ENCODE measurements at regions not wholly inside any gene's neighbourhood (a gene's known extent, or its start where the extent isn't known, plus 50 kb on each side); places are given as distances from the start of the nearest gene placed in this dataset.
"Not testable (repeated sequence)": the region's sequence is repeated elsewhere in the genome, so short reads cannot be mapped to it uniquely, and the experiment has no call there.

- DNase-seq = not testable (repeated sequence)
Measured at GRCh38 chr5:158036983-158037595, 178.1 kb upstream of the CLINT1 start.

GRCh38 chr5:158034586-158034985 is 175.6 kb upstream of the CLINT1 start:
- not testable (repeated sequence) for DNase-seq

GRCh38 chr5:158033724-158034123 is 174.8 kb upstream of the CLINT1 start:
- no peak for DNase-seq

- DNase-seq = no peak
Measured at GRCh38 chr5:158033076-158033475, 174.1 kb upstream of the CLINT1 start.

- DNase-seq = no peak
Measured at GRCh38 chr5:158032246-158032645, 173.3 kb upstream of the CLINT1 start.

GRCh38 chr5:158027806-158028775 is 169.1 kb upstream of the CLINT1 start:
- DNase-seq = no peak

GRCh38 chr5:158026304-158027031 is 167.5 kb upstream of the CLINT1 start:
- DNase-seq = no peak

- no peak for DNase-seq
Measured at GRCh38 chr5:158023266-158023665, 164.3 kb upstream of the CLINT1 start.

GRCh38 chr5:158022837-158023236 is 163.9 kb upstream of the CLINT1 start:
- DNase-seq = no peak

- DNase-seq = no peak
Measured at GRCh38 chr5:158022393-158022792, 163.4 kb upstream of the CLINT1 start.

- DNase-seq = no peak
Measured at GRCh38 chr5:158020555-158021418, 161.8 kb upstream of the CLINT1 start.

GRCh38 chr5:158017469-158017868 is 158.5 kb upstream of the CLINT1 start:
- no peak for DNase-seq

- no peak for DNase-seq
Measured at GRCh38 chr5:158014372-158014771, 155.4 kb upstream of the CLINT1 start.

GRCh38 chr5:158013939-158014338 is 155.0 kb upstream of the CLINT1 start:
- no peak for DNase-seq

GRCh38 chr5:158013303-158013702 is 154.4 kb upstream of the CLINT1 start:
- no peak for DNase-seq

- no peak for DNase-seq
Measured at GRCh38 chr5:158011422-158011821, 152.5 kb upstream of the CLINT1 start.

GRCh38 chr5:158010831-158011230 is 151.9 kb upstream of the CLINT1 start:
- no peak for DNase-seq

GRCh38 chr5:158007336-158007735 is 148.4 kb upstream of the CLINT1 start:
- DNase-seq = no peak

- no peak for DNase-seq
Measured at GRCh38 chr5:157999696-158000095, 140.8 kb upstream of the CLINT1 start.

GRCh38 chr5:157997991-157998504 is 139.1 kb upstream of the CLINT1 start:
- DNase-seq = peak; percentile 2

- peak; percentile 7 for DNase-seq
Measured at GRCh38 chr5:157994906-157995519, 136.1 kb upstream of the CLINT1 start.

All from CD4-positive, alpha-beta T cell treated with Interferon gamma for 1 hour (primary cell).